ENCODE measurements at regions not wholly inside any gene's neighbourhood (a gene's known extent, or its start where the extent isn't known, plus 50 kb on each side); places are given as distances from the start of the nearest gene placed in this dataset.

- WGBS, 2 donors, result 60 to 65% methylated on average over 42 of the region's 42 CpGs
- peaks cover 0 to 58% (median 15%) of the 10 kb centered on the region in 5 donors for H3K4me1 ChIP-seq (ENCODE audit: control insufficient read depth in 5 of 5, insufficient read depth in 5 of 5, low read length in 5 of 5)
- H3K9me3 ChIP-seq (ENCODE audit: control insufficient read depth in 4 of 4, insufficient read depth in 3 of 4, low read length in 3 of 4), result peaks cover 0 to 2% (median 0%) of the 10 kb centered on the region in 4 donors
- H3K9ac ChIP-seq (ENCODE audit: insufficient read depth in 1 of 2, low read length in 2 of 2), result no peak overlapping the region
- no peaks in the 10 kb centered on the region for H3K27me3 ChIP-seq (ENCODE audit: control insufficient read depth in 3 of 3, insufficient read depth in 3 of 3, low read length in 2 of 3)
- peak overlapping the region in 1 of 2 donors; percentile 18 for H3K27ac ChIP-seq (ENCODE audit: low read depth in 1 of 2, low read length in 1 of 2)
- no peaks in the 10 kb centered on the region for H3K36me3 ChIP-seq (ENCODE audit: control insufficient read depth in 4 of 4, insufficient read depth in 4 of 4, low read length in 4 of 4)
- ATAC-seq (ENCODE audit: insufficient read depth, low FRiP score) (no peak), DNase-seq (peak; percentile 59 to 71 (median 68))
- no peak overlapping the region for H3K4me3 ChIP-seq
- no peak for TF ChIP-seq CTCF (IDR thresholded peaks at IDR 0.05; ENCODE audit: control extremely low read depth, extremely low read depth)
These were observed 196.6 kb upstream of the DIO3 start for GRCh38 chr14:101364503-101365328.

DNA sequence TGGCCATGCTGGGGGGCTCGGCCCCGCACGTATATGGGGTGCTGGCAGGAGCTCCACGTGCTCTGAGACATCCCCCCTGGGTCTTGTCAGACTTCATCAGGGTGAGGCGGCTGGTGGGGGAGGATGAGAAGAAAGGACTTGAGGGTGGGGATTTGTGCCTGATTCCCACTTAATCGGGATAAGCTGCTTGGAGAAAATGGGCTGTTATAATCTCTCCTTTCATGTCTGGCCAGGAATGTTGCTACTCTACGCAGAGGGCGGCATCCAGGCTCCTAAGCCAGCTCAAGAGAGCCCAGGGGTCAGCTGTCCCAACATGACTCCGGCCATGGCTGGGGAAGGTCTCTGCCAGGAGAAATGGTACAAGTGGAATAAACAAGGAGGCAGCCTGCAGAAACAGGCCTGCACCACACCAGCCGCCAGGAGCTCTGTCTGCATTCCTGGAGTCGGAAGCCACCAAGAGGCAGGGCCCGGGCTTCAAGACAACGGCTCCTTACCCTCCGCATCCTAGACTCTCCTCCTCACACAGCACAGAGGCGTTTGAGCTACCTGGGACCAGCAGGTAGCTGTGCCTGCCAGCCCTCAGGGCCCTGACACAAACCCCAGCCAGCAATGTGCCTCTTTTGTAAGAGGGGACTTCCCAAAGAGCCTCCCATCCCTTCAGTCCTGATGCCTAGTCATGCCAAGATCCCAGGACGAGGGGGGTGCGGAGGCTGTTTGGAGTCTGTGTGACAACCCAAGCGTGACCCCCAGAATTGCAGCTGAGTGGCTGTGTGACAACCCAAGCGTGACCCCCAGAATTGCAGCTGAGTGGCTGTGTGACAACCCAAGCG is 195.8 kb upstream of the DIO3 start:
- no peaks in the 10 kb centered on the region for H3K27me3 ChIP-seq (ENCODE audit: control insufficient read depth in 3 of 3, insufficient read depth in 3 of 3, low read length in 2 of 3)
- peak overlapping the region in 1 of 2 donors; percentile 42 for H3K27ac ChIP-seq (ENCODE audit: low read depth in 1 of 2, low read length in 1 of 2)
- DNase-seq (peak; percentile 49 to 76 (median 74)), ATAC-seq (ENCODE audit: insufficient read depth, low FRiP score) (no peak)
- H3K36me3 ChIP-seq (ENCODE audit: control insufficient read depth in 4 of 4, insufficient read depth in 4 of 4, low read length in 4 of 4), result no peaks in the 10 kb centered on the region
- H3K4me3 ChIP-seq, result no peak overlapping the region
- peaks cover 0 to 50% (median 14%) of the 10 kb centered on the region in 5 donors for H3K4me1 ChIP-seq (ENCODE audit: control insufficient read depth in 5 of 5, insufficient read depth in 5 of 5, low read length in 5 of 5)
- WGBS, 2 donors, result 74 to 85% methylated on average over 19 to 20 of the region's 20 CpGs
- TF ChIP-seq CTCF (IDR thresholded peaks at IDR 0.05; ENCODE audit: control extremely low read depth, extremely low read depth), result no peak
- peaks cover 0 to 2% (median 0%) of the 10 kb centered on the region in 4 donors for H3K9me3 ChIP-seq (ENCODE audit: control insufficient read depth in 4 of 4, insufficient read depth in 3 of 4, low read length in 3 of 4)
- no peak overlapping the region for H3K9ac ChIP-seq (ENCODE audit: insufficient read depth in 1 of 2, low read length in 2 of 2)

DNA sequence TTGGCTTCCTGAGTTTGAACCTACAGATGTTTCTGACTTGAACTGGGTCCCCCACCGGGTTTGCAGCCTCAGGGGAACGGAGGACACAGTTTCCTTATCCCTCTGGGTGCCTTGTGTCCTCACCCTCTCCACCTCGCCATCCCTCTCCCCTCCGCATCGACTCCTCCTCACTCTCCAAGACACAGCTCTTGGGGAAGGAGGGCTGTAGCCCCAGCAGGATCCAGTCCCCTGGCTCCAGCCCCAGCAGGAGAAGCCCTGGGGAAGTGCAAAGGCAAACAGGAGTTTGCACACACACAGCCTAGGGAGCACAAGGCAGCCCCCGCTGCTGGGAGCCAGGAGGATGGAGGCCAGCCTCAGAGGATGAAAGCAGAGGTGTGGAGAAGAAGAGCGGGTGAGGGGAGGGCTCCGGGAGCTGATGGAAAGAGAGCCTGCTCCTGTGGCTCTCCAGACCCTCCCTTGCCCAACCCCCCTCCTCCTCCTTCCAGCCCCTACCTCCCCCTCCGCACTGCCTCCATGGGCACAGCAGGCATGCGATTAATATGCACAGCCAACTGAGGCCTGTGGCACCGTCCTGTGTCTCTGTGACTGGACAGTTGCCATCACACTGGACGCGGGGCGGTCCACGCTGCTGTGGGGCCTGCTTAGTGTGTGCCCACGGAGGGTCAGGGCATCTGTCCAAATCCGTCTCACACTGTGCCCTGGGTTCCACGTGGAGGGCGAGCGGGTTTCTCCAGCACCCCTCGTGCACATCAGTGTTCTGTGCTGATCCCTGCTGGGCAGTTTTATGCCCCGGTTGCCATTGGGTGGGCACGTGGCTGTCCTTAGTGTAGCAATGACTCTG is 193.7 kb upstream of the DIO3 start:
- Histone ChIP-seq H3K9me3 (ENCODE audit: control insufficient read depth in 4 of 4, insufficient read depth in 3 of 4, low read length in 3 of 4) (peaks cover 0 to 2% (median 0%) of the 10 kb centered on the region in 4 donors), H3K9ac (ENCODE audit: insufficient read depth in 1 of 2, low read length in 2 of 2) (no peak overlapping the region), H3K36me3 (ENCODE audit: control insufficient read depth in 4 of 4, insufficient read depth in 4 of 4, low read length in 4 of 4) (no peaks in the 10 kb centered on the region), H3K27ac (ENCODE audit: low read depth in 1 of 2, low read length in 1 of 2) (peak overlapping the region in 1 of 2 donors; percentile 3), H3K27me3 (ENCODE audit: control insufficient read depth in 3 of 3, insufficient read depth in 3 of 3, low read length in 2 of 3) (no peaks in the 10 kb centered on the region), H3K4me1 (ENCODE audit: control insufficient read depth in 5 of 5, insufficient read depth in 5 of 5, low read length in 5 of 5) (peaks cover 0 to 38% (median 2%) of the 10 kb centered on the region in 5 donors), H3K4me3 (no peak overlapping the region)
- no peak for TF ChIP-seq CTCF (IDR thresholded peaks at IDR 0.05; ENCODE audit: control extremely low read depth, extremely low read depth)
- 81 to 86% methylated on average over 23 of the region's 23 CpGs for WGBS, 2 donors
- ATAC-seq (ENCODE audit: insufficient read depth, low FRiP score) (no peak), DNase-seq (no peak)
